ENCODE measurements at regions not wholly inside any gene's neighbourhood (a gene's known extent, or its start where the extent isn't known, plus 50 kb on each side); places are given as distances from the start of the nearest gene placed in this dataset.

- Histone ChIP-seq H3K36me3 (ENCODE audit: control insufficient read depth in 2 of 2, insufficient read depth in 1 of 2, low read length in 2 of 2) (no peaks in the 10 kb centered on the region), H3K4me1 (ENCODE audit: control insufficient read depth, insufficient read depth, low read length) (no peaks in the 10 kb centered on the region), H3K4me3 (ENCODE audit: low read depth, low read length) (no peak overlapping the region), H3K27ac (ENCODE audit: extremely low read depth, low read depth, low read length) (no peak overlapping the region), H3K9me3 (ENCODE audit: control insufficient read depth, insufficient read depth, low read depth, low read length) (no peaks in the 10 kb centered on the region)
- ChIA-PET POLR2A (no interaction called here), CTCF (interaction anchor here (0.9 kb wide), 1 partner anchor 13 kb away, joined by 3 read pairs; no protein-coding TSS in a partner anchor)
- TF ChIP-seq TSHZ1 (tag by site-specific recombination; IDR thresholded peaks at IDR 0.05; ENCODE audit: borderline replicate concordance) (no peak), ZNF514 (tag by site-specific recombination; IDR thresholded peaks at IDR 0.05) (no peak), ZNF585B (tag by site-specific recombination; IDR thresholded peaks at IDR 0.05) (no peak), ZNF223 (tag by site-specific recombination; IDR thresholded peaks at IDR 0.05) (no peak), YY1 (tag by site-specific recombination; IDR thresholded peaks at IDR 0.05) (no peak), ZNF629 (tag by site-specific recombination; IDR thresholded peaks at IDR 0.05) (no peak), PRDM6 (tag by site-specific recombination; IDR thresholded peaks at IDR 0.05) (no peak), ZBTB1 (tag by site-specific recombination; IDR thresholded peaks at IDR 0.05) (no peak), EGR2 (tag by site-specific recombination; IDR thresholded peaks at IDR 0.05; ENCODE audit: low read depth) (no peak), ZNF24 (tag by site-specific recombination; IDR thresholded peaks at IDR 0.05) (no peak), ZNF404 (tag by site-specific recombination; IDR thresholded peaks at IDR 0.05) (no peak), ZNF335 (tag by site-specific recombination; conservative IDR thresholded peaks at IDR 0.05) (no peak), ZNF202 (tag by site-specific recombination; IDR thresholded peaks at IDR 0.05; ENCODE audit: borderline replicate concordance) (no peak), ZNF792 (tag by site-specific recombination; IDR thresholded peaks at IDR 0.05) (no peak), BCL6B (tag by site-specific recombination; IDR thresholded peaks at IDR 0.05) (no peak), ZNF555 (tag by site-specific recombination; conservative IDR thresholded peaks at IDR 0.05) (no peak), MZF1 (tag by site-specific recombination; IDR thresholded peaks at IDR 0.05; ENCODE audit: borderline replicate concordance) (no peak), ZBTB8A (tag by site-specific recombination; IDR thresholded peaks at IDR 0.05) (no peak)
- TF ChIP-seq, protein P1, sequence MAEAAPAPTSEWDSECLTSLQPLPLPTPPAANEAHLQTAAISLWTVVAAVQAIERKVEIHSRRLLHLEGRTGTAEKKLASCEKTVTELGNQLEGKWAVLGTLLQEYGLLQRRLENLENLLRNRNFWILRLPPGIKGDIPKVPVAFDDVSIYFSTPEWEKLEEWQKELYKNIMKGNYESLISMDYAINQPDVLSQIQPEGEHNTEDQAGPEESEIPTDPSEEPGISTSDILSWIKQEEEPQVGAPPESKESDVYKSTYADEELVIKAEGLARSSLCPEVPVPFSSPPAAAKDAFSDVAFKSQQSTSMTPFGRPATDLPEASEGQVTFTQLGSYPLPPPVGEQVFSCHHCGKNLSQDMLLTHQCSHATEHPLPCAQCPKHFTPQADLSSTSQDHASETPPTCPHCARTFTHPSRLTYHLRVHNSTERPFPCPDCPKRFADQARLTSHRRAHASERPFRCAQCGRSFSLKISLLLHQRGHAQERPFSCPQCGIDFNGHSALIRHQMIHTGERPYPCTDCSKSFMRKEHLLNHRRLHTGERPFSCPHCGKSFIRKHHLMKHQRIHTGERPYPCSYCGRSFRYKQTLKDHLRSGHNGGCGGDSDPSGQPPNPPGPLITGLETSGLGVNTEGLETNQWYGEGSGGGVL (tag by site-specific recombination; IDR thresholded peaks at IDR 0.05), result no peak
Observed at GRCh38 chr7:91556239-91556638, 292.0 kb downstream of the FZD1 start.
